A673 (cell line): ENCODE measurements at regions not wholly inside any gene's neighbourhood (a gene's known extent, or its start where the extent isn't known, plus 50 kb on each side); places are given as distances from the start of the nearest gene placed in this dataset.

ENCODE experiments used
- BruUV-seq: library from RNA; stranded (reverse); fragments of 400-500 nt; replicated peaks from 2 replicates; lab custom pipeline; 2021; lab: Mats Ljungman, UMichigan
- CTCF ChIA-PET: fragments of 300-600 bp; sonication (Branson Sonifier 250); formaldehyde crosslinking; loops from one replicate; lab custom pipeline; 2022; ENCODE audit warnings: antibody characterized with exemption; lab: Charles Lee
- POLR2A ChIA-PET: fragments of 300-600 bp; sonication (Branson Sonifier 250); formaldehyde crosslinking; loops from one replicate; lab custom pipeline; 2022; ENCODE audit warnings: antibody characterized with exemption; ENCODE audit not compliant: low non-redundant PET; lab: Charles Lee
- DNase-seq: peaks from one replicate; pipeline ENCODE4 v3.0.0-alpha.2; 2015; ENCODE audit warnings: low spot score
- H3K27ac ChIP-seq: fragments of 200-600 bp; sonication (generic); 2 replicates; pipeline ENCODE4 v1.5.1; 2016; ENCODE audit warnings: mixed run types, low read depth, mild to moderate bottlenecking, mixed read lengths, antibody characterized with exemption, low read length; ENCODE audit not compliant: poor library complexity, severe bottlenecking
- H3K27me3 ChIP-seq: fragments of 200-600 bp; sonication (generic); replicated peaks from 2 replicates; pipeline ENCODE4 v1.6.1; 2017; ENCODE audit warnings: mixed run types, low read depth, mild to moderate bottlenecking, mixed read lengths, antibody characterized with exemption, low read length; ENCODE audit not compliant: insufficient read depth, poor library complexity
- H3K36me3 ChIP-seq: fragments of 200-600 bp; sonication (generic); 2 replicates; pipeline ENCODE4 v1.6.1; 2016; ENCODE audit warnings: mixed run types, mild to moderate bottlenecking, mixed read lengths, antibody characterized with exemption, low read length; ENCODE audit not compliant: insufficient read depth, poor library complexity, severe bottlenecking
- H3K4me1 ChIP-seq: fragments of 200-600 bp; sonication (generic); 2 replicates; pipeline ENCODE4 v1.6.1; 2017; ENCODE audit warnings: mixed run types, mild to moderate bottlenecking, mixed read lengths, antibody characterized with exemption, low read length; ENCODE audit not compliant: insufficient read depth, poor library complexity, severe bottlenecking
- H3K4me3 ChIP-seq: fragments of 200-600 bp; sonication (generic); 2 replicates; pipeline ENCODE4 v1.5.1; 2016; ENCODE audit warnings: low read depth, mixed run types, mild to moderate bottlenecking, mixed read lengths, low read length; ENCODE audit not compliant: poor library complexity, severe bottlenecking
- H3K9me3 ChIP-seq: fragments of 200-600 bp; sonication (generic); 2 replicates; pipeline ENCODE4 v1.6.1; 2016; ENCODE audit warnings: mixed run types, low read depth, mild to moderate bottlenecking, mixed read lengths, antibody characterized with exemption, low read length; ENCODE audit not compliant: poor library complexity, severe bottlenecking
- EZH2 ChIP-seq: fragments of 200-600 bp; sonication (generic); IDR thresholded peaks from 2 replicates; pipeline ENCODE4 v1.6.1; 2017; ENCODE audit warnings: borderline replicate concordance, low read depth, mild to moderate bottlenecking, mixed read lengths, antibody characterized with exemption, low read length; ENCODE audit not compliant: poor library complexity, severe bottlenecking
- intact Hi-C: fragments of 100-400 bp; cut with micrococcal nuclease; formaldehyde crosslinking; loops from one replicate; pipeline ENCODE4 v1.10.0; 2022; ENCODE audit not compliant: unreplicated experiment
- TF ChIP-seq, protein P1 (sequence below): fragments of 300-800, 200-600 bp; sonication (generic); conservative IDR thresholded peaks from 2 replicates; pipeline ENCODE4 v1.5.1; 2017; ENCODE audit warnings: low read depth, mild to moderate bottlenecking, antibody characterized with exemption, low read length, moderate library complexity, mixed read lengths

DNA sequence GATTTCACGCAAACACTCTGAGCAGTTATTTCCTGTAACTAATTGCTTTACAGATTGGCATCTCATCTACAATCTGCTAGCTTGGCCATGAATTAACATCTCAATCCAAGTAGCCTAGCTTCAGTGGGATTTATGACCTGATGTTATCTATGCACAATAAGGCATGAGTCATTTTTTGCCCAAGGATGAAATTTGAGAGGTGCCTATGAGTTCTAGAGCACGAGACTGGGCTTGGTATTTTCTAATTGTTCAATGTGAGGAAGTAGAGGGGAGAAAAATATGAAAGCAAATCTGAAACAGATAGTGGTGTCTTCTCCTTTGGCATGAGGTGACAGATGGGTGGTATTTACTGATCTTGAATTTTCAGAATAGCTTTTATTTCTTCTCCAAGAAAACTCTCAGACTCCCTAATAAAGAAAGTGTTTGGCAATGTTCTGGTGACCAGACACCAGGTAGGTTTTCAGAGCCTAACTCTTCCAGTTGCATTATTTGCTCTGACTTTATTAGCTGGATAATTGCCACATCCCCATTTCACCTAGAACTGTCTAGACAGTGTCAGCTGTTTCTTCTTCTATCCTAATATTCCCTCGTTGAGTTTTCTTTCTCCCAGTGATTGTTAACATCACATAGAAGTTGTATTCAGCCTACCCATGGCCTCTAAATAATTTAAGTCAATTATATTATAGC is 301.0 kb upstream of the UMPS start:
- BruUV-seq = no TSS peak
- Histone ChIP-seq H3K4me3 (no peak overlapping the region), H3K27me3 (no peaks in the 10 kb centered on the region), H3K27ac (no peak overlapping the region), H3K36me3 (no peaks in the 10 kb centered on the region), H3K9me3 (no peaks in the 10 kb centered on the region), H3K4me1 (peaks cover 36% of the 10 kb centered on the region)
- DNase-seq = peak; percentile 93
- ChIA-PET CTCF (no interaction called here), POLR2A (interaction anchor here (0.9 kb wide), 1 partner anchor 15 kb away, joined by 5 read pairs; no protein-coding TSS in a partner anchor)
- intact Hi-C loops = no loop called here
- TF ChIP-seq, protein P1, sequence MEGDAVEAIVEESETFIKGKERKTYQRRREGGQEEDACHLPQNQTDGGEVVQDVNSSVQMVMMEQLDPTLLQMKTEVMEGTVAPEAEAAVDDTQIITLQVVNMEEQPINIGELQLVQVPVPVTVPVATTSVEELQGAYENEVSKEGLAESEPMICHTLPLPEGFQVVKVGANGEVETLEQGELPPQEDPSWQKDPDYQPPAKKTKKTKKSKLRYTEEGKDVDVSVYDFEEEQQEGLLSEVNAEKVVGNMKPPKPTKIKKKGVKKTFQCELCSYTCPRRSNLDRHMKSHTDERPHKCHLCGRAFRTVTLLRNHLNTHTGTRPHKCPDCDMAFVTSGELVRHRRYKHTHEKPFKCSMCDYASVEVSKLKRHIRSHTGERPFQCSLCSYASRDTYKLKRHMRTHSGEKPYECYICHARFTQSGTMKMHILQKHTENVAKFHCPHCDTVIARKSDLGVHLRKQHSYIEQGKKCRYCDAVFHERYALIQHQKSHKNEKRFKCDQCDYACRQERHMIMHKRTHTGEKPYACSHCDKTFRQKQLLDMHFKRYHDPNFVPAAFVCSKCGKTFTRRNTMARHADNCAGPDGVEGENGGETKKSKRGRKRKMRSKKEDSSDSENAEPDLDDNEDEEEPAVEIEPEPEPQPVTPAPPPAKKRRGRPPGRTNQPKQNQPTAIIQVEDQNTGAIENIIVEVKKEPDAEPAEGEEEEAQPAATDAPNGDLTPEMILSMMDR = no peak
- no peak for TF ChIP-seq EZH2

DNA sequence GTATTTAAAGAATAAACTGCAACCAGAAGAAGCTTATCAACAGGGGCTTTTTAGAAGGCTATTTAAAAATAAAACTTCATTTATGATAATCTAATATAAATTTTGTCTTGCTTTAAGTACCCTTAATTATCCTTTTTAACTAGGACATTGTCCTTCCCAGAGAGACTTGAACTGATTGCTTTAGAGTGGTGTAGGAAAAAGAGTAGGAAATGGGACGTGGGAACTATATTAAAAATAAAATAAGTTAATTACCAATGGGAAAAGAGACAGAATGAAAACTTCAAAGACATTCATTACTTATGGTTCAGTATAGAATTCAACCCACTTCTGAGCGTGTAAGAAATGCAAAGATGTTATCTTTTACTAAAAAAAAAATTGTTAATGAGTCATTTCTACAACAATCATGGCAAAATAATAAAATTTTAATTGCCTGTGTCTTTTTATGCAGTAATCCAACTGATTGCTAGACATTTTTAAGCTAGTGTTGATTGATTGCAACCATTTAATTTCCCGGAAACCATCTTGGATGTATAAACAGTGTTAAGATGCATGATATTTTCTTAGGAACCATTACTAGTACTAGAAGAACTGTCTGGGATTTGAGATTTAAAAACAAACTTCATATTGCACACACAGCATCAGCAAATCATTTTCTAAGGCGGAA is 298.8 kb upstream of the UMPS start:
- no peak overlapping the region for H3K27ac ChIP-seq
- H3K4me3 ChIP-seq = no peak overlapping the region
- DNase-seq = peak; percentile 43
- H3K4me1 ChIP-seq = peaks cover 36% of the 10 kb centered on the region
- intact Hi-C loops = no loop called here
- POLR2A ChIA-PET = no interaction called here
- no peaks in the 10 kb centered on the region for H3K36me3 ChIP-seq
- CTCF ChIA-PET = no interaction called here
- TF ChIP-seq, protein P1 = no peak
- TF ChIP-seq EZH2 = no peak
- no peaks in the 10 kb centered on the region for H3K27me3 ChIP-seq
- BruUV-seq = no TSS peak
- H3K9me3 ChIP-seq = no peaks in the 10 kb centered on the region

DNA sequence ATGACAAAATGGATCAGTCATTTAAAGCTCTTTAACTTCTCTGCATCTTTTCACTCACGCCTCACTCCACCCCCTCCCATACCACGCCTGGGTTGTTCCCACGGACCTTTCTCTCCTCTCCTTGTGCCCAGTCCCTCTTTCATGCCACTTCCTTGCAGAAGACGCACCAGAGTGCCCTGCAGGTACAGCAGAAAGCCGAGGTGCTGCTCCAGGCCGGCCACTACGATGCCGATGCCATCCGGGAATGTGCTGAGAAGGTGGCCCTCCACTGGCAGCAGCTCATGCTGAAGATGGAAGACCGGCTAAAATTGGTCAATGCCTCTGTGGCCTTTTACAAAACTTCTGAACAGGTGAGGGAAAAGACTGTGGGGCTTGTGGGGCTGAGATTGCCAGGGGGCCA is 296.1 kb upstream of the UMPS start:
- DNase-seq = no peak
- POLR2A ChIA-PET = no interaction called here
- intact Hi-C loops = no loop called here
- Histone ChIP-seq H3K27ac (no peak overlapping the region), H3K9me3 (no peaks in the 10 kb centered on the region), H3K27me3 (no peaks in the 10 kb centered on the region), H3K4me3 (no peak overlapping the region), H3K36me3 (no peaks in the 10 kb centered on the region), H3K4me1 (peaks cover 23% of the 10 kb centered on the region)
- no TSS peak for BruUV-seq
- TF ChIP-seq EZH2 = no peak
- TF ChIP-seq, protein P1 = no peak
- CTCF ChIA-PET = no interaction called here
